Dendritic cell treated with granulocyte-macrophage colony-stimulating factor and Interleukin-4, amounts not matched to agents 40 ng/mL and 50 ng/mL, for 4 days (primary cell): ENCODE measurements at regions not wholly inside any gene's neighbourhood (a gene's known extent, or its start where the extent isn't known, plus 50 kb on each side); places are given as distances from the start of the nearest gene placed in this dataset.
"Not testable (repeated sequence)": the region's sequence is repeated elsewhere in the genome, so short reads cannot be mapped to it uniquely, and the experiment has no call there.

ENCODE experiments used
- H3K27ac Mint-ChIP-seq: one replicate; pipeline ENCODE4 v1.8.0; 2022; ENCODE audit warnings: mild to moderate bottlenecking, mixed read lengths
- H3K27me3 Mint-ChIP-seq: one replicate; pipeline ENCODE4 v1.8.0; 2022; ENCODE audit warnings: mild to moderate bottlenecking, mixed read lengths
- H3K36me3 Mint-ChIP-seq: one replicate; pipeline ENCODE4 v1.8.0; 2022; ENCODE audit warnings: low read depth, mixed read lengths
- H3K4me1 Mint-ChIP-seq: one replicate; pipeline ENCODE4 v1.8.0; 2022; ENCODE audit warnings: low read depth, mixed read lengths
- H3K4me3 Mint-ChIP-seq: one replicate; pipeline ENCODE4 v1.8.0; 2022; ENCODE audit warnings: mild to moderate bottlenecking, moderate library complexity, mixed read lengths
- H3K9me3 Mint-ChIP-seq: one replicate; pipeline ENCODE4 v1.8.0; 2022; ENCODE audit warnings: mixed read lengths
- intact Hi-C: fragments of 100-400 bp; cut with micrococcal nuclease; formaldehyde crosslinking; loops from one replicate; pipeline ENCODE4 v1.15.0; 2022

- Mint-ChIP-seq H3K27ac (no peak overlapping the region), H3K4me1 (no peaks in the 10 kb centered on the region), H3K4me3 (no peak overlapping the region), H3K36me3 (no peaks in the 10 kb centered on the region), H3K27me3 (no peaks in the 10 kb centered on the region), H3K9me3 (peaks cover 15% of the 10 kb centered on the region)
- intact Hi-C loops, result no loop called here
Measured at GRCh38 chr3:106447723-106448301, 579.0 kb upstream of the CBLB start.

DNA sequence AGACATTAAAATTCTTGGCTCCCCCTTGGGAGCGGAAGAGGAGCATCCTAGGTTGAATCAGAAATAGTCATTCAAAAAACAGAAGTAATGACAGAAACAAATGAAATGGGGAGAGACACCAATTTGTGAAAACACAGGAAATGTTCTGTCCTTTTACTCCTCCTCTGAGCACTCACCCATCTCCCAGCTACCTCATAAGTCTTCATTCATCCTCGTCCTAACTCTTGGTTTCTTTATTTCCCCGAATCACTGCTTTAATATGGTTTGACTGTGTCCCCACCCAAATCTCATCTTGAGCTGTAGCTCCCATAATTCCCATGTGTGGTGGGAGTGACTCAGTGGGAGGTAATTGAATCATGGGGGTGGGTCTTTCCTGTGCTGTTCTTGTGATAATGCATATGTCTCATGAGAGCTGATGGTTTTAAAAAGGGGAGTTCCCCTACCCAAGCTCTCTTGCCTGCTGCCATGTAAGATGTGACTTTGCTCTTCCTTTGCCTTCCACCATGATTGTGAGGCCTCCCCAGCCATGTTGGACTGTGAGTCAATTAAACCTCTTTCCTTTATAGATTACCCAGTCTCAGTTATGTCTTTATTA, 579.7 kb upstream of the CBLB start:
- H3K4me3 Mint-ChIP-seq, H3K36me3 Mint-ChIP-seq, H3K4me1 Mint-ChIP-seq, H3K27me3 Mint-ChIP-seq, H3K27ac Mint-ChIP-seq, intact Hi-C loops: not testable (repeated sequence)
- H3K9me3 Mint-ChIP-seq, result peaks cover 15% of the 10 kb centered on the region

GRCh38 chr3:106452096-106452495, 583.3 kb upstream of the CBLB start:
- Mint-ChIP-seq H3K4me1 (peaks cover under 1% of the 10 kb centered on the region), H3K4me3 (no peak overlapping the region), H3K36me3 (no peaks in the 10 kb centered on the region), H3K9me3 (peaks cover 15% of the 10 kb centered on the region), H3K27me3 (no peaks in the 10 kb centered on the region), H3K27ac (no peak overlapping the region)
- intact Hi-C loops, result no loop called here

GRCh38 chr3:106454497-106454896, 585.7 kb upstream of the CBLB start:
- Mint-ChIP-seq H3K4me3 (no peak overlapping the region), H3K27me3 (no peaks in the 10 kb centered on the region), H3K27ac (no peak overlapping the region), H3K4me1 (peaks cover 10% of the 10 kb centered on the region), H3K36me3 (no peaks in the 10 kb centered on the region), H3K9me3 (no peaks in the 10 kb centered on the region)
- intact Hi-C loops, result no loop called here

DNA sequence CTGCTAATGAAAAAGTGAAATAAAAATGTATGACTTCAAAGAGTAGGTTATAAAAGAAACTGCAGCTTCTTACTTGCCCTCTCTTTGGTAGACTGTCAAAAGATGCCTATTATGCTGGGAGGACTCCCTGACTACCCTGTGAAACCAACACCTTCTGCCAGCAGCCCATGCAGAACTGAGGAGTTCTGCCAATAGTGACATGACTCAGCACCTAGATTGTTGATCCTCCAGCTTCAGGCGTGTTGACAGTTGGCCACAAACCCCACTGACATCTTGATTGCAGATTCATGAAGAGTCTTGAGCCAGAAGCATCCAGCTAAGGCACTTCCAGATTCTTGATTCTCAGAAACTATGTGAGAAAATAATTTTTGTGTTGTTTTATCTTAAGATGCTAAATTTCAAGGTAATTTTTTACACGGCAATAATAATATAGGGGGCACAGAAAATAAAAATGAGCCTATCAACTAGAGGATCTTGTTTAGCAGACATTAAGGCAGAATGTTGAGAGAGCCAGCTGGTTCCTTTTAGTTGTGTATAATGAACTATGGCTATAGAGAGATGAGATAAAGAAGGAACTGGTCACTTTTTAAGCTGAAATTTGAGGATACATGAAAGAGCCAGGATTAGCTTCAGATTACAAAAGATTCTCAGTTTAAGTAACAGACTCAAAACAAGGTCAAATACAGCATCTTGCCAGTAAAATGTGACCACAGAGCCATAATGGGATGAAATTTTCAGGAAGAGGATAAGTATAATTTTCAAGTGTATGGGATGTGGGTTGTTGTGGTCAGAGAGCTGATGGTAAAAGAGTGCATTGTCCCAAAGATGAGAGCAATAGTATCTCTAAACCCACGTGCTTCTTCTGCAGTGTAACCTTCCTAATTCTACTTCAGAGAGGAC, 588.7 kb upstream of the CBLB start:
- Mint-ChIP-seq H3K9me3 (peaks cover 22% of the 10 kb centered on the region), H3K4me1 (peaks cover 10% of the 10 kb centered on the region), H3K27ac (no peak overlapping the region), H3K36me3 (no peaks in the 10 kb centered on the region), H3K4me3 (no peak overlapping the region), H3K27me3 (no peaks in the 10 kb centered on the region)
- intact Hi-C loops, result no loop called here

- Mint-ChIP-seq H3K36me3 (no peaks in the 10 kb centered on the region), H3K4me1 (peaks cover 10% of the 10 kb centered on the region), H3K4me3 (no peak overlapping the region), H3K27ac (no peak overlapping the region), H3K27me3 (no peaks in the 10 kb centered on the region), H3K9me3 (peaks cover 25% of the 10 kb centered on the region)
- intact Hi-C loops, result no loop called here
Measured at GRCh38 chr3:106458952-106459351, 590.1 kb upstream of the CBLB start.

DNA sequence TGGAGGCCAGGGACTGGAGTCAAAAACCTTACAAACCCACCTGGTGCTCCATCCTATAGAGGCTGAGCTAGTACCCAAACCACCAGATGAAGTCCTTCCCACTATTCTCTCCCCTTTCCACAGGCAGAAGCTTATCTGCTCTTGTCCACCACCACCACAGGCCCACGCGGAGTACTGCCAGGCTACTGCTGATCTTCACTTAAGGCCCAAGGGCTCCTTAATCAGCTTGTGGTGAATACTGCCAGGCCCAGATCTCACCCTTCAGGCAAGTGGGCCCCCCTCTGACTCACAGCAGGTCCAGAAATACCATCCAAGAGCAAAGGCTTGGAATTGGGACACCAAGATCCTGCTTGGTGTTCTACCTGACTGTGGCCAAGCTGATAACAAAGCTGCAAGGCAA, 598.1 kb upstream of the CBLB start:
- no peaks in the 10 kb centered on the region for H3K4me1 Mint-ChIP-seq
- no peaks in the 10 kb centered on the region for H3K36me3 Mint-ChIP-seq
- H3K27ac Mint-ChIP-seq, result no peak overlapping the region
- peaks cover 29% of the 10 kb centered on the region for H3K9me3 Mint-ChIP-seq
- no peaks in the 10 kb centered on the region for H3K27me3 Mint-ChIP-seq
- intact Hi-C loops, result no loop called here
- no peak overlapping the region for H3K4me3 Mint-ChIP-seq

DNA sequence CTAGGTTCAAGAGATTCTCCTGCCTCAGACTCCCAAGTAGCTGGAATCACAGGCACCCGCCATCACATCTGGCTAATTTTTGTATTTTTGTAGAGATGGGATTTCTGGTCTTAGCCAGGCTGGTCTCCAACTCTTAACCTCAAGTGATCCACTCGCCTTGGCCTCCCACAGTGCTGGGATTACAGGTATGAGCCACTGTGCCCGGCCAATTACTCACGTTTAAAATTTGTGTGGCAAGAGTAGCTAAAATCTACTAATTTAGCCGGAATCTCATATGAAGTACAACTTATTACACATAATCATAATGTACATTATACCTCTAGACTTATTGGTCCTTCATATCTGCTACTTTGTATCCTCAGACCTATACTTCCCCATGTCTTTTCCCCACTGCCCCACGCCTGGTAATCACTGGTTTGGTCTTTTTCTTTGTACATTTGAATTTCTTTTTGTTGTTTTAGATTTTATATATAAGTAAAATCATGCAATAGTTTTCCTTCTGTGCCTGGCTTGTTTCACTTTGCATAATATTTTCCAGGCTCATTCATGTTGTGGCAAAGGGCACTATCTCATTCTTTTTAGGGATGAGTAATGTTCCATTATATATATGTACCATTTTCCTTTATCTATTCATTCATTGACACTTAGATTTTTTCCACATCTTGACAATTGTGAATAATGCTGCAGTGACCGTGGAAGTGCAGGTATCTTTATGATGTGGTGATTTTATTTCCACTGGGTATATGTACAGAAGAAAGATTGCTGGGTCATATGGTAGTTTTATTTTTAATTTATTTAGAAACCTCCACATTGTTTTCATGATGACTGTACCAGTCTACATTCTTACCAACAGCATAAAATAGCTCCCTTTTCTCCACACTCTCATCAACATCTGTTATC, 605.0 kb upstream of the CBLB start:
- intact Hi-C loops, result no loop called here
- no peak overlapping the region for H3K27ac Mint-ChIP-seq

GRCh38 chr3:106482451-106482850, 613.6 kb upstream of the CBLB start:
- H3K27me3 Mint-ChIP-seq, result no peaks in the 10 kb centered on the region
- H3K27ac Mint-ChIP-seq, result no peak overlapping the region
- H3K36me3 Mint-ChIP-seq, result no peaks in the 10 kb centered on the region
- H3K9me3 Mint-ChIP-seq, result peaks cover 46% of the 10 kb centered on the region
- H3K4me1 Mint-ChIP-seq, result no peaks in the 10 kb centered on the region
- no peak overlapping the region for H3K4me3 Mint-ChIP-seq
- intact Hi-C loops, result no loop called here

More for the DNA sequence above, 605.0 kb upstream of the CBLB start:
- no peaks in the 10 kb centered on the region for H3K36me3 Mint-ChIP-seq
- no peak overlapping the region for H3K4me3 Mint-ChIP-seq
- peaks cover 35% of the 10 kb centered on the region for H3K9me3 Mint-ChIP-seq
- no peaks in the 10 kb centered on the region for H3K27me3 Mint-ChIP-seq
- no peaks in the 10 kb centered on the region for H3K4me1 Mint-ChIP-seq

DNA sequence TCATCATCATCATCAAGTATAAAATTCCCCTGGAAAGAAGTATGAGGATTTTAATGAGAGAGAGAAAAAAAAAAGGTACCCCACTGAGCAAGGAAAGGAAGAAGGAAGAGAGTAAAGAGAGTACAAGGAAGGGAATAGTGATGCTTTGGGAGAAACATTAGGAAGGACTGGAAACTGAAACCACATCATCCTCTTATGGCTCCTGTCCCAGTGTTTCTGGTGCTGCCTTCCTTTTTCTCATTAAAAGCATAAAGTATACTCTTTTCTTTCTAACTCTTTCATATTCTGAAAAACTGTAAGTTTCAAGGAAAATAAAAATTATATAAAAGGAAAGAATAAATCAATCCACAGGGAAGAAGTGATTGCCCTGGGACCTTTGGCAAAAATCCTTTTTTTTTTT, 616.4 kb upstream of the CBLB start:
- Mint-ChIP-seq H3K36me3 (no peaks in the 10 kb centered on the region), H3K4me3 (no peak overlapping the region), H3K27me3 (no peaks in the 10 kb centered on the region), H3K4me1 (no peaks in the 10 kb centered on the region), H3K9me3 (peaks cover 24% of the 10 kb centered on the region), H3K27ac (no peak overlapping the region)
- intact Hi-C loops, result no loop called here

DNA sequence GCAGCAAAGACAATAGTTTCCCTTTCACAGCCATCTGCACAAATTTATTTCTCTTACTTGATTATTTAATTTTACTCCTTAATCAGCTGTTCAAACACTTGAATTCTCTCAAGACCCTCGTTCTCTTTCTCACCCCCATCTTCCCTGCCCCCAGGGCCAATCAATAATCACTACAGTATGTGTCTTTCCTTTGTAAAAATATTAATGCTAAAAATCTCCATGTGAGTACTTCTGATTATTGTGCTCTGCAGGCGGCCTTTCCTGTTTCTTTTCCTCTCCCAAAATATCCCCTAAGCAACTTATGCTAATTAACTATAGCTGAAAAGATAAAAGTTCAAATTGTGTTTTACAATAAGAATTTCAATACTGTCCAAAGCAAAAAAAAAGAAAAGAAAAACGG, 617.0 kb upstream of the CBLB start:
- Mint-ChIP-seq H3K9me3 (peaks cover 18% of the 10 kb centered on the region), H3K27ac (no peak overlapping the region), H3K36me3 (no peaks in the 10 kb centered on the region), H3K4me3 (no peak overlapping the region), H3K4me1 (no peaks in the 10 kb centered on the region), H3K27me3 (no peaks in the 10 kb centered on the region)
- intact Hi-C loops, result no loop called here

GRCh38 chr3:106486945-106487639, 618.3 kb upstream of the CBLB start:
- H3K4me3 Mint-ChIP-seq, intact Hi-C loops, H3K36me3 Mint-ChIP-seq, H3K27ac Mint-ChIP-seq, H3K4me1 Mint-ChIP-seq, H3K9me3 Mint-ChIP-seq, H3K27me3 Mint-ChIP-seq: not testable (repeated sequence)

GRCh38 chr3:106488331-106488730, 619.5 kb upstream of the CBLB start:
- Mint-ChIP-seq H3K9me3 (peaks cover 9% of the 10 kb centered on the region), H3K4me3 (no peak overlapping the region), H3K27ac (no peak overlapping the region), H3K27me3 (no peaks in the 10 kb centered on the region), H3K4me1 (no peaks in the 10 kb centered on the region), H3K36me3 (no peaks in the 10 kb centered on the region)
- intact Hi-C loops, result no loop called here
